Smooth muscle cell (in vitro differentiated cells): ENCODE measurements at regions not wholly inside any gene's neighbourhood (a gene's known extent, or its start where the extent isn't known, plus 50 kb on each side); places are given as distances from the start of the nearest gene placed in this dataset.

Experiments used
- DNase-seq: peaks from one replicate; lab custom pipeline; 2025; ENCODE audit not compliant: unreplicated experiment; lab: John Stamatoyannopoulos, UW
- H2AFZ ChIP-seq: fragments of 200-600 bp; sonication (generic); 2 replicates; pipeline ENCODE4 v1.6.0; 2016; ENCODE audit warnings: antibody characterized with exemption, low read depth, mild to moderate bottlenecking
- H3F3A ChIP-seq: fragments of 200-600 bp; sonication (generic); 2 replicates; pipeline ENCODE4 v1.6.0; 2017; ENCODE audit warnings: antibody characterized with exemption, low read depth
- H3K27ac ChIP-seq: fragments of 200-600 bp; sonication (generic); 2 replicates; pipeline ENCODE4 v1.5.1; 2016; ENCODE audit warnings: low read depth, mild to moderate bottlenecking
- H3K27me3 ChIP-seq: fragments of 200-600 bp; sonication (generic); 2 replicates; pipeline ENCODE4 v1.6.1; 2016; ENCODE audit warnings: low read depth, mild to moderate bottlenecking
- H3K36me3 ChIP-seq: fragments of 200-600 bp; sonication (generic); 2 replicates; pipeline ENCODE4 v1.5.1; 2016; ENCODE audit warnings: low read depth
- H3K4me1 ChIP-seq: fragments of 200-600 bp; sonication (generic); 2 replicates; pipeline ENCODE4 v1.5.1; 2016; ENCODE audit warnings: low read depth
- H3K4me2 ChIP-seq: fragments of 200-600 bp; sonication (generic); 2 replicates; pipeline ENCODE4 v1.6.0; 2016; ENCODE audit warnings: mild to moderate bottlenecking
- H3K4me3 ChIP-seq: fragments of 200-600 bp; sonication (generic); 2 replicates; pipeline ENCODE4 v1.5.1; 2016; ENCODE audit warnings: mild to moderate bottlenecking
- H3K79me2 ChIP-seq: fragments of 200-600 bp; sonication (generic); 2 replicates; pipeline ENCODE4 v1.6.0; 2016; ENCODE audit warnings: low read depth, mild to moderate bottlenecking
- H3K9ac ChIP-seq: fragments of 200-600 bp; sonication (generic); 2 replicates; pipeline ENCODE4 v1.6.0; 2016; ENCODE audit warnings: low read depth
- H3K9me3 ChIP-seq: fragments of 200-600 bp; sonication (generic); replicated peaks from 2 replicates; pipeline ENCODE4 v1.5.1; 2016; ENCODE audit warnings: low read depth
- H4K20me1 ChIP-seq: fragments of 200-600 bp; sonication (generic); 2 replicates; pipeline ENCODE4 v1.6.0; 2016; ENCODE audit warnings: low read depth
- WGBS: methylation state at CpG from one replicate; pipeline ENCODE4 v1.1.7; 2016; ENCODE audit warnings: low lambda C conversion rate; 5-methylcytosine and 5-hydroxymethylcytosine counted together
- TF ChIP-seq, protein P1 (sequence below): fragments of 200-600 bp; sonication (generic); IDR thresholded peaks from 2 replicates; pipeline ENCODE4 v1.5.1; 2017; ENCODE audit warnings: borderline replicate concordance, mild to moderate bottlenecking, antibody characterized with exemption; ENCODE audit not compliant: insufficient read depth, poor library complexity, severe bottlenecking

DNA sequence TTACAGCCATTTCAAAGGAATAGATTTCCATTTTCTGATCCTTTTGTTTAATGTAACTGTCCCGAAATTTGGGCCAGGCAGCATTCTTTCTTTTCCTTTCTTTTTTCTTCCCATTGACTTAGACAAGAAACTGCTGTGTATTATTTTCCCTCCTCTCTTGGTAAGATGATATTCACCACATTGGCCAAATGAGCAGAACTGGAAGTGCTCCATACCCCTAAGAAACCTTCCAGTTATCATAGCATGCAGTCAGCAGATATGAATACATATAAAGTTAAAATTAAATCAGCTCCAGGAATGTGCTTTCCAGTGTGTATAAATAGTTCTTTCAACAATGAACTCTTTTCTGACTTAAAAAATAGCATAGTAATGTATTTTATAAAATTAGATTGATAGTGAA lies 168.5 kb upstream of the GAS1 start:
- no peaks in the 10 kb centered on the region for H3K4me1 ChIP-seq

DNA sequence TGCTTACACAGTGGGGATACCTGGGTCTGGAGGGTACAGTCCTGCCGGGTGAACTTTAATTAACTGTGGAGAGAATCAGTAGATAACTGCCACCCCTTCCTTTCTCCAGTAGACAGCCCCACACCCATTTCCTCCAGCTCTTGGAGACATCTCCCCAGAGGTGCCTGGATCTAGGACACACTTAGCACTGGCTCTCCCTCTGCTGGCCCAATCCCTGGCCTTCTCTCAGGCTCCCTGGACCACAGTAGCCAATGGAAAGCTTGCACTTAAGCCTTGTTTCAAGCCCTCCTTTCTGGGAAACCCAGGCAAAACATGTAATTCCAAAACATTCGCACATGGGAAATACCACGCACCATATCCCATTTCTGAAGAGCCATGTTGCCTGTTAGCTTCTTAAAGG lies 169.2 kb upstream of the GAS1 start:
- Histone ChIP-seq H2AFZ (no peak overlapping the region), H3K27ac (no peak overlapping the region), H4K20me1 (no peaks in the 10 kb centered on the region), H3K79me2 (no peaks in the 10 kb centered on the region), H3K9ac (no peak overlapping the region), H3K27me3 (no peaks in the 10 kb centered on the region), H3K36me3 (no peaks in the 10 kb centered on the region), H3F3A (no peaks in the 10 kb centered on the region), H3K4me3 (no peak overlapping the region), H3K4me1 (no peaks in the 10 kb centered on the region), H3K9me3 (no peaks in the 10 kb centered on the region), H3K4me2 (no peak overlapping the region)
- TF ChIP-seq, protein P1, sequence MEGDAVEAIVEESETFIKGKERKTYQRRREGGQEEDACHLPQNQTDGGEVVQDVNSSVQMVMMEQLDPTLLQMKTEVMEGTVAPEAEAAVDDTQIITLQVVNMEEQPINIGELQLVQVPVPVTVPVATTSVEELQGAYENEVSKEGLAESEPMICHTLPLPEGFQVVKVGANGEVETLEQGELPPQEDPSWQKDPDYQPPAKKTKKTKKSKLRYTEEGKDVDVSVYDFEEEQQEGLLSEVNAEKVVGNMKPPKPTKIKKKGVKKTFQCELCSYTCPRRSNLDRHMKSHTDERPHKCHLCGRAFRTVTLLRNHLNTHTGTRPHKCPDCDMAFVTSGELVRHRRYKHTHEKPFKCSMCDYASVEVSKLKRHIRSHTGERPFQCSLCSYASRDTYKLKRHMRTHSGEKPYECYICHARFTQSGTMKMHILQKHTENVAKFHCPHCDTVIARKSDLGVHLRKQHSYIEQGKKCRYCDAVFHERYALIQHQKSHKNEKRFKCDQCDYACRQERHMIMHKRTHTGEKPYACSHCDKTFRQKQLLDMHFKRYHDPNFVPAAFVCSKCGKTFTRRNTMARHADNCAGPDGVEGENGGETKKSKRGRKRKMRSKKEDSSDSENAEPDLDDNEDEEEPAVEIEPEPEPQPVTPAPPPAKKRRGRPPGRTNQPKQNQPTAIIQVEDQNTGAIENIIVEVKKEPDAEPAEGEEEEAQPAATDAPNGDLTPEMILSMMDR = no peak
- WGBS = 93% methylated on average over 3 of the region's 3 CpGs
- DNase-seq = no peak

More for the DNA sequence above, 168.5 kb upstream of the GAS1 start:
- no peaks in the 10 kb centered on the region for H3K27me3 ChIP-seq
- H3K36me3 ChIP-seq = no peaks in the 10 kb centered on the region
- no peaks in the 10 kb centered on the region for H3F3A ChIP-seq
- no peak overlapping the region for H3K9ac ChIP-seq
- H3K4me3 ChIP-seq = no peak overlapping the region
- 80% methylated on average over 1 of the region's 1 CpG for WGBS
- no peak for DNase-seq
- H3K4me2 ChIP-seq = no peak overlapping the region
- TF ChIP-seq, protein P1 = no peak
- H4K20me1 ChIP-seq = no peaks in the 10 kb centered on the region
- no peaks in the 10 kb centered on the region for H3K9me3 ChIP-seq
- H3K27ac ChIP-seq = no peak overlapping the region
- H3K79me2 ChIP-seq = no peaks in the 10 kb centered on the region
- H2AFZ ChIP-seq = no peak overlapping the region

DNA sequence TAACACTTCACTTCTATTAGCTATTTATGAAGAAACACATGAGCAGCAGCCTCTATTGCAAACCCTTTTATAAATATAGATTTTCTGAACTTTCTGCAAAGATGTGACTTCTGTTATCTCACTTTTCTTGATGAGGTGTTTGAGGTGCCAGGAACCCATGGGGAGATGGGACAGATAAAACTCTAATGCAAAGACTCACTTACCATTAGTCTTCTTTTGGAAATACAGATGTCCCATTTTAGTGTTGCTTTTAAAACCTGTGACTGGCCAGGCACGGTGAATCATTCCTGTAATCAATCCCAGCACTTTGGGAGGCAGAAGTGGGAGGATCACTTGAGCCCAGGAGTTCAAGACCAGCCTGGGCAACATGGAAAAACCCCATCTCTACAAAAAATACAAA lies 171.3 kb upstream of the GAS1 start:
- 50% methylated on average over 1 of the region's 1 CpG for WGBS
- TF ChIP-seq, protein P1 = no peak
- Histone ChIP-seq H3K27me3 (no peaks in the 10 kb centered on the region), H3K9ac (no peak overlapping the region), H3K27ac (no peak overlapping the region), H3K36me3 (no peaks in the 10 kb centered on the region), H4K20me1 (no peaks in the 10 kb centered on the region), H3K79me2 (no peaks in the 10 kb centered on the region), H2AFZ (no peak overlapping the region), H3K9me3 (no peaks in the 10 kb centered on the region), H3K4me2 (no peak overlapping the region), H3K4me1 (peaks cover 5% of the 10 kb centered on the region), H3F3A (peaks cover 4% of the 10 kb centered on the region), H3K4me3 (no peak overlapping the region)
- DNase-seq = no peak

DNA sequence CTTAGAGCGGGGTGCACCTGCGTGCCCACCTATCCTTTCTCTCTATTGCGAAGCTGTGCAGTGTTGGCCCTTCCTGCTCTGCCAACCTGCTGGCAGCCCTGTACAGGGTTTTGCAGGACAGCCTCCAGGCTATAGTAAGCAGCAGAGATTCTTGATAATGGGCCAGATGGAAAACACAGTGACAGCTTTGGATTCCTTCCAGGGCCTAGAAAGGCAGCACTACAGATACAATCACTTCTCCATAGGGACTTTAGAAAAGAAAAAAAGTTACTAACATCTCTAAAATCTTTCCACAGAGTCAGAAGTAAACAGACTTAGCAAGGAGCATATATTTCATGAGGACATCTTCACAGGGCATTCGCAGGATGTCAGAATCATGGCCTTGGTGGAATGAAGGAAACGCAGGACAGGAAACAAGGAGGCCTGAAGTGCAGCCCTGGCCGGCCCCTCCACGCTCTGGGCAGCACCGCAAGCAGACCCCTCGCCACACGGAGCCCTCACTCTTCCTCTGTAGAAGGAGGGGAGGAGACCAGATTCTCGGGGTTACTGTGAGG lies 172.1 kb upstream of the GAS1 start:
- TF ChIP-seq, protein P1 = no peak
- Histone ChIP-seq H3K9ac (no peak overlapping the region), H3K4me1 (peaks cover 8% of the 10 kb centered on the region), H3F3A (peaks cover 4% of the 10 kb centered on the region), H2AFZ (peak overlapping the region; percentile 22), H3K27ac (peak overlapping the region; percentile 37), H3K79me2 (no peaks in the 10 kb centered on the region), H3K9me3 (no peaks in the 10 kb centered on the region), H4K20me1 (no peaks in the 10 kb centered on the region), H3K4me2 (peak overlapping the region; percentile 5), H3K4me3 (no peak overlapping the region), H3K36me3 (no peaks in the 10 kb centered on the region), H3K27me3 (no peaks in the 10 kb centered on the region)
- 83% methylated on average over 11 of the region's 11 CpGs for WGBS
- DNase-seq = no peak
